HK-2 (cell line): ENCODE measurements at regions not wholly inside any gene's neighbourhood (a gene's known extent, or its start where the extent isn't known, plus 50 kb on each side); places are given as distances from the start of the nearest gene placed in this dataset.

Experiments
- DNase-seq: peaks from one replicate; pipeline ENCODE4 v3.0.0-alpha.2; 2018; ENCODE audit not compliant: unreplicated experiment

- DNase-seq: no peak
Measured at GRCh38 chr13:74794582-74794981, 660.4 kb upstream of the KLF12 start.

- DNase-seq: no peak
Measured at GRCh38 chr13:74794147-74794546, 659.9 kb upstream of the KLF12 start.

DNA sequence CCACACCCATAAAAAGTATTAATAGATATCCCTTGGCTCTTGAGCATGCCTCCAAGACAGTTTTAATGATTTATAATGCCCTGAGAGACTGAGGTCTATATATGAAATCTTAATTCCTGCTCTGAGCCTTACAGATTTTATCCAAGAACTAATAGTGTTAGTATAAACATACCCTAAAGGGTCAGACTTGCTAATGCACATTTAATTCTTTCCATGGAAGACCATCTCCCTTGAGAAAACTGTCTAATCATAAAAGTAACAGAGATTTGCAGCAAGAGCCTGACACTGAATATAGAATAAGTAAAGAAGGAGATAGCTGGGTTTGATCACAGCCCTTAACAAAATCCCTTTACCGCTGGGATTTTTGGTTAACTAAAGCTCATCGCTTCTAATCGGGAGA is 650.8 kb upstream of the KLF12 start:
- DNase-seq: no peak

- no peak for DNase-seq
Measured at GRCh38 chr13:74778946-74779345, 644.7 kb upstream of the KLF12 start.

- no peak for DNase-seq
Measured at GRCh38 chr13:74778087-74778486, 643.9 kb upstream of the KLF12 start.

GRCh38 chr13:74774264-74774663 is 640.1 kb upstream of the KLF12 start:
- no peak for DNase-seq

DNA sequence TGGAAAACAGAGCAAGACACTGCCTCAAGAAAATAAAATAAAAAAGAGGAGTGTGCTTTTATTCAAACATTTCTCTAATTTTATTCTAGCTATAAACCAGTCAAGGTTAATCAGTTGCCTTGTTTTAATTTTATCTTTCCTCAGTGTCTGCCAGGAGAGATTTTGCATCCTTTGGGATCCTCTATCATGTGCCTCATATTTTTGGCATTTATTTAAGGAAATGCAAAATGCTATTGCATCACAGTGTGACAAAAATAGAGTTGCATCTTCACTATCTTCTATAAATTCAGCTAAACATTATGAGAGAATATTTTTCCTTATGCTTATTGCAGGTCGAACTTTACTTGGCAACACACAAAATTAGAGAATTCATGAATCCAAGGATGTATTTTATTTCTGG is 639.0 kb upstream of the KLF12 start:
- no peak for DNase-seq

GRCh38 chr13:74771964-74772363 is 637.8 kb upstream of the KLF12 start:
- no peak for DNase-seq

GRCh38 chr13:74770361-74770760 is 636.2 kb upstream of the KLF12 start:
- no peak for DNase-seq

DNA sequence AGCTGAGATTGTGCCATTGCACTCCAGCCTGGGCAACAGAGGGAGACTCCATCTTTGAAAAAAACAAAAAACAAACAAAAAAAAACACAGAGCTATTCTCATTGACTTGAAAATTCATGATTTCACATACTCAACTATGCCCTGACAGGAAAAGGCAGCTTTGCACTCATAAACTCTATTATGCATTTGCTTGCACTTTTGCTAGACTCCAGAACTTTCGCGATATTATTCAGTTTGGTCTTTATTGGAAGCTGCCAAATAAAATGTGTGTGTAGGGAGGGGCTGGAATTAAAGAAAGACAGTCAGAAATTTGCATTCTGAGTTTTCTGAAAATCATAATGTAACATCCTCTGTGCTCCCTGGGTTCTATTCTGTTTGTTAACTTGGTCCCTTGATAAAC is 635.1 kb upstream of the KLF12 start:
- no peak for DNase-seq

GRCh38 chr13:74768521-74769085 is 634.4 kb upstream of the KLF12 start:
- no peak for DNase-seq

DNA sequence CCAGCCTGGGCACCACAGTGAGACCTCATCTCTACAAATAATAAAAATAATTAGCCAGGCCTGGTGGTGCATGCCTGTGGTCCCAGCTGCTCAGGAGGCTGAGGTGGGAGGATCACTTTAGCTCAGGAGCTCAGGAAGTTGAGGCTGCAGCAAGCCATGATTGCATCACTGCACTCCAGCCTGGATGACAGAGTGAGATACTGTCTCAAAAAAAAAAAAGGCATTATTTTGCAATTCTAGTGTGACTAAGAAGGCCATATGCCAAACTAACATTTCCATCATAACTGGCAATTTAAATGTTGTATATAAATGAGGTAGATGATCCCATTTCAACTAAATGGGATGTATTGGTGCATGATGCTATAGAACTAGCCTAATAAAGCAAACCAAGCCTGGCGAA is 632.8 kb upstream of the KLF12 start:
- DNase-seq: no peak

GRCh38 chr13:74765955-74766354 is 631.8 kb upstream of the KLF12 start:
- DNase-seq: no peak

DNA sequence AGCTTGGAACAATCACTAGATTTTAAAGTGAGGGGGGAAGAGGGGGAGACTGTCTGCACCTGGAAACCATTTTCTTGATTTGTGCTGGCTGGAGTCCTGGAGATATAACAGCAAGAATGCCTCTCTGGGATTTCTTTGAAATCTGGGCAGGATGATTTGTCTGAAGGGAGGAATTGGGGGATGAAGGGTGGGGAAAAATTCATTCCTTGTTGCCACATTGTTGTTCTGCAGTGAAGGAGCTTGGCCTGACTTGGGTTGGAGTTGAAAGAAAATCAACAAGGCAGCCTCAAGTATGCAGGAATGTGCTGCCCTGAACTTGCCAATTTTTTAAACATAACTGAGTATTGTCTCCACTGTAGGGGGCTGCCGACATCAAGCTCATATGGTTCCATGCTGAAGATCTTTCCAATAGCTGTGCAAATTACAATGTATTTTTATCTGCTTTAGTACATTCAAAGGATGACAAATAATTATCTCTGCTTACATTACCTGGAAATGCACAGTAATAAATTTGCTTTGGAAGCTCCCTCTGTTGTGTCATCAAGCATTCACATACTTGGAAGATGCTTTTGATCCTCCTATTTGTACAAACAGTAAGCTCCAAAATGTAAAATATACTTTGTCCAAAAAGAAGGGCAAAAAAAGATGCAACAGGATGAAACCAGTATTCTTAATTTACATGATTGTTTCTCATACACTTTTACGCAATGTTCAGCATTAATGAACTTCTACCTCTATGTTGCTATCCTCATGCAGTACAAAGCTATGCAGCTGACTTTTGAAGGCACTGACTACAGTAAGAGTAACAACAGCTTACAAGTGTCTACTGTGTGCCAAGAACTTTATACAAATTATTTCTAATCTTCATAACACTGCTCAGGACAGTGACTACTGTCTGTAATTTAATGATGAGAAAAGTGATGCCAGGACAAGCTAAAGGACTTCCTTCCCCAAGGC is 627.9 kb upstream of the KLF12 start:
- no peak for DNase-seq

DNA sequence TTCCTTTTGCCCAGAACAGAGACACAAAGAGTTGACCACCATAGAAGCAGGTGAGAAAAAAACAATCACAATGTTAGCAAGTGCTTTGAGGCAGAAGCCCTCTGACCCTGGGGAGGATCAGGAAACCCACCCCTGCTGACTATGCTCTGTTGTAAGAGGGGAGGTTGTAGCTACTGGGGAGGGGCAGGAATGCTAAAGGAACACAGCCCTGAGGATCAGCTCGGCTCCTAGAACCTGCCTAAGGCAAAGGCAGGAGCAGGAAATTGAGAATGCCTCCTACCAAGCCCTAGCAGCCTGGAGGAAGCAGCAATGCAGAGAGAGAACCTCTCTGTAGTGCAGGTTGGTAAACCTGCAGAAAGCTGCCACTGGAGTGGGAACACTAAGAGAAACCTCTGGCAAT is 624.0 kb upstream of the KLF12 start:
- DNase-seq: no peak

GRCh38 chr13:74755065-74755464 is 620.9 kb upstream of the KLF12 start:
- DNase-seq: no peak

GRCh38 chr13:74751739-74752138 is 617.5 kb upstream of the KLF12 start:
- DNase-seq: no peak

DNA sequence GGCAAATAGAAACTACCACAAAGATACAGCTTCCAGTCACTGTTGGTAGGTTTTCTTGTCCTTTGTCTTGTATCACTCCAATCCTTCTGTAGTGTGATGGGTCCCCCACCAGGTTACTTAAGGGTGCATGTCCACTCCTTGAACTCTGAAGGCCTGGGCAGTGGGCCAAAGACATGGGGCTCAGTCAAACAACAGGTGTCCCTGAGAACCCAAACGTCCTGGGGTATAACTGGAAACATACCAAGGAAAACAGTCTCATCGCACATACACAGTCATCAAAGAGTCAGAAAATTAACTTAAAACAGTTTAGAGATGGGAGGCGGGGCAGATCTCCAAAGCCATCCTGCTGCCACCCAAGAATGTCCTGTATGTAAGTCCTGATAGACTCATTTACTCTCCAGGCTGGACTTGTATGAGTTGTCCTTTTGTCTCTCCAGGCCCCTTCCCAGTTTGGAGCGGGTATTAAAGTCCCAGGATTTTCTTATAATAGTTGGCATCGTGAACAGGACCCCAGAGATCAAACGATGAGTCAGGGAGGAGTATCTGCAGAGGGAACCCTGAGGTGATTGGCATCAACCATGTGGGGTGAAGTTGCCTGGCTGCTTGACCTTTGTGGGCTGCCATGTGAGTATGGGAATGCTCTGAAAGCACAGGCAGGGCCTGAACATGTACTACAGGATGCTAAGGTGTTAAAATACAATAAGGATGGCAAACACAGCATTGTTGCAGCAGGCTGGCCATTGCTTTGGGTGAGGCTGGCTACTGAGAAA is 613.2 kb upstream of the KLF12 start:
- DNase-seq: no peak

DNA sequence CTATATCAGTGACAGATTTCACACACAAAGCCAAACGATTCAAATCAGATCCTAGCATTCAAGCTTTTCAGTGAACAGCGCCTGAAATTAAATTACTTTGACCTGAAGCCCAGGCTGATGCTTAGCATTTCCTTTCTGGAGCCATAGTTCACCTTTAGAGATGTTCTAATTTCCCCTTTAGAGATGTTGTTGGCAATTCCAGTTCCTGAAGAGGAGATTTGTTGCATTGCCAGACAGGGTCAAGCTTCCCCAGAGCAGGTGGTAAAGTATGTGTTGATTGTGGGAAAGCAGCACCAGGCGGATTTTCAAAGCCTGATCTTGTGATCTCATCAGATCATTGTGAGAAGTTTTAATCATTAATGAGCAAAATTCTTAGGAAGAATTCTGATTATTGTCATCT is 609.8 kb upstream of the KLF12 start:
- no peak for DNase-seq

DNA sequence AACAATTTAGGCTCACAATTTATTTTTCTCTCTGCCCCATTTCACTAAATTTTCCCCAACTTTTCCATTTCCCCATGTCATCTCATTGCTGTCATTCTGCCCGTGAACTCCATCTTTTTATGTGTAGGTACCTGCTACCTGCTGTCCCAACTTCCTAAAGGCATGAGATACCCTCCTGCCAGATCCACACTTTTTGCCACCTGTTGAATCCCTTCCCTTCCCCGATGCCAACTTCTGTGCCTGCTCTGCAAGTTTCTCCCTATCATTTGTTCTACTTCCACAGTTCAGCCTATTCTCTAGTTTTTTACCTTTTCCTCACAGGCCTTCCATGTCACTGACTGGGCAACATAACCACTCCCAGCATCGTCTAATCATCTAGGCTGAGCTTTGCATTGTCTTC is 607.5 kb upstream of the KLF12 start:
- no peak for DNase-seq

GRCh38 chr13:74732736-74733385 is 598.7 kb upstream of the KLF12 start:
- no peak for DNase-seq

DNA sequence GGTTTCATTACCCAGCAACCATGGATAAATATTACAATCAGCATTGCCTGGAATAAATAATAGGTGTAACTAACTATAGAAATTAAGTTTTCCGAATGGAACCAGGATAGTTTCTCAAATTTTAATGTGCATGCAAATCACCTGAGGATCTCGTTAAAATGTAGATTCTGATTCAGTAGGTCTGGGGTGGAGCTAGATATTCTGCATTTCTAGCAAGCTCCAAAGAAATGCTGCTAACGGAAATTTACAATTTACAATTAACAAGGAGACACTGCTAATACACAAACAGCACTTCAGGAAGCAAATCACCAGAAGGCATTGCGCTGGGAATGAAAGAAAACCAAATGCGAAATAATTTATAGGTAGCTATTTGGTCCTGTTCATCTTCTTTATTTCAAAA is 597.5 kb upstream of the KLF12 start:
- no peak for DNase-seq
